ENCODE measurements at regions not wholly inside any gene's neighbourhood (a gene's known extent, or its start where the extent isn't known, plus 50 kb on each side); places are given as distances from the start of the nearest gene placed in this dataset.

GRCh38 chr11:69209421-69210309 is 53.9 kb downstream of the SMIM38 start:
- Histone ChIP-seq H3K36me3 (ENCODE audit: low read depth) (no peaks in the 10 kb centered on the region), H3K9me3 (ENCODE audit: severe bottlenecking) (no peaks in the 10 kb centered on the region), H3K27ac (ENCODE audit: poor library complexity, severe bottlenecking) (no peak overlapping the region), H3K4me3 (ENCODE audit: severe bottlenecking) (no peak overlapping the region), H3K4me1 (ENCODE audit: insufficient read depth, poor library complexity, severe bottlenecking) (no peaks in the 10 kb centered on the region), H3K27me3 (ENCODE audit: insufficient read depth, poor library complexity, severe bottlenecking) (no peaks in the 10 kb centered on the region)
- ATAC-seq (ENCODE audit: low read depth) (no peak), DNase-seq (ENCODE audit: low spot score) (peak; percentile 31)
- TF ChIP-seq CTCF (IDR thresholded peaks at IDR 0.05; ENCODE audit: poor library complexity, severe bottlenecking) = no peak

- Histone ChIP-seq H3K4me3 (ENCODE audit: severe bottlenecking) (no peak overlapping the region), H3K4me1 (ENCODE audit: insufficient read depth, poor library complexity, severe bottlenecking) (no peaks in the 10 kb centered on the region), H3K36me3 (ENCODE audit: low read depth) (no peaks in the 10 kb centered on the region), H3K27ac (ENCODE audit: poor library complexity, severe bottlenecking) (no peak overlapping the region), H3K9me3 (ENCODE audit: severe bottlenecking) (no peaks in the 10 kb centered on the region), H3K27me3 (ENCODE audit: insufficient read depth, poor library complexity, severe bottlenecking) (no peaks in the 10 kb centered on the region)
- no peak for TF ChIP-seq CTCF (IDR thresholded peaks at IDR 0.05; ENCODE audit: poor library complexity, severe bottlenecking)
- ATAC-seq (ENCODE audit: low read depth) = no peak
- peak; percentile 45 for DNase-seq (ENCODE audit: low spot score)
Observed at GRCh38 chr11:69210310-69211035, 54.7 kb downstream of the SMIM38 start.

- ATAC-seq (ENCODE audit: low read depth) = no peak
- H3K27ac ChIP-seq (ENCODE audit: poor library complexity, severe bottlenecking) = no peak overlapping the region
- TF ChIP-seq CTCF (IDR thresholded peaks at IDR 0.05; ENCODE audit: poor library complexity, severe bottlenecking) = no peak
- H3K4me3 ChIP-seq (ENCODE audit: severe bottlenecking) = no peak overlapping the region
- peaks cover 6% of the 10 kb centered on the region for H3K4me1 ChIP-seq (ENCODE audit: insufficient read depth, poor library complexity, severe bottlenecking)
- no peaks in the 10 kb centered on the region for H3K27me3 ChIP-seq (ENCODE audit: insufficient read depth, poor library complexity, severe bottlenecking)
- H3K9me3 ChIP-seq (ENCODE audit: severe bottlenecking) = no peaks in the 10 kb centered on the region
- no peaks in the 10 kb centered on the region for H3K36me3 ChIP-seq (ENCODE audit: low read depth)
- DNase-seq (ENCODE audit: low spot score) = peak; percentile 37
Observed at GRCh38 chr11:69211540-69211919, 55.8 kb downstream of the SMIM38 start.

- peak; percentile 28 for DNase-seq (ENCODE audit: low spot score)
- Histone ChIP-seq H3K9me3 (ENCODE audit: severe bottlenecking) (no peaks in the 10 kb centered on the region), H3K36me3 (ENCODE audit: low read depth) (no peaks in the 10 kb centered on the region), H3K27ac (ENCODE audit: poor library complexity, severe bottlenecking) (no peak overlapping the region), H3K27me3 (ENCODE audit: insufficient read depth, poor library complexity, severe bottlenecking) (no peaks in the 10 kb centered on the region), H3K4me3 (ENCODE audit: severe bottlenecking) (no peak overlapping the region), H3K4me1 (ENCODE audit: insufficient read depth, poor library complexity, severe bottlenecking) (peaks cover 6% of the 10 kb centered on the region)
- ATAC-seq (ENCODE audit: low read depth) = no peak
- TF ChIP-seq CTCF (IDR thresholded peaks at IDR 0.05; ENCODE audit: poor library complexity, severe bottlenecking) = peak; percentile 24
Observed at GRCh38 chr11:69211920-69212797, 56.4 kb downstream of the SMIM38 start.

Data from RWPE2 (cell line).